NCI-H524 treated with DMSO at 0.1 percent for 48 hours (cell line): ENCODE measurements at regions not wholly inside any gene's neighbourhood (a gene's known extent, or its start where the extent isn't known, plus 50 kb on each side); places are given as distances from the start of the nearest gene placed in this dataset.
"Not testable (repeated sequence)": the region's sequence is repeated elsewhere in the genome, so short reads cannot be mapped to it uniquely, and the experiment has no call there.

Source experiments
- DNase-seq: peaks from one replicate; lab custom pipeline; 2025; lab: John Stamatoyannopoulos, UW

DNA sequence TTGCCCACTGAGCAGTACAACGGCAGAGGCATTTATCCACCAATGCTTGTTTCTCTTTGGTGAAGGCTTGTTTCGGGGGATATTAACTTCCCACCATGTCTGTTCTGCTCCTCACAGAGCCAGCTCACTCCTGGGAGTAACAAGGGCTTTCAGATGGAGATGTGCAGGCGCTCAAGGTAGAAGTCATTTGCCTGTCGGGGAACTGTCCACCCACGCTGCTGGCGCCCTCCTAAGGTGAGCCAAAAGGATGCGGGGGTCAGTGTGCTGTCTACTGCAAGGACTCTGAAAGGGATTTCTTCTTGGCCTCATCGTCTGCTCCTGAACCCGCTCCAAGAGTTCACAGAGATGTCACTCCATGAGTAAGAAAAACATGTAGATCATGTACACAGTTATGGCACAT is 57.0 kb upstream of the CYRIA start:
- no peak for DNase-seq

DNA sequence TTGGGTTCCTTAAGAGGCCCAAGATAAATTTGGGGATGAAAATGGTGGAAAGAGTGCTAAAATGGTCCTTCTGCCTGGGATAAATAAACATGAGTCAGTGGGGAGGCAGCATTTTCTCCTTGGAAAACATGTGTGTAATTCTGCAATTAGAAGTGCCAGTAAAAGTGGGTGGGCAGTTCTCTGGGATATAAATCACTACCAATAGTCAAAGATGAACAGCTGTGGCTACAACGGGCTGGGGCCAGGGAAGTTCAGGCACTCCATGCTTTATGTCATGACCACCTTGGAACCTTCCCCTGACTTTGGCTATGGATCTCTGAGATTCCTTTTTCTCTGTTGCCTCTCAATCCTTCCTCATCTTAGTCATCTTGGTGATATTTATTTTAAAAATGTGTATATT is 56.5 kb upstream of the CYRIA start:
- no peak for DNase-seq

DNA sequence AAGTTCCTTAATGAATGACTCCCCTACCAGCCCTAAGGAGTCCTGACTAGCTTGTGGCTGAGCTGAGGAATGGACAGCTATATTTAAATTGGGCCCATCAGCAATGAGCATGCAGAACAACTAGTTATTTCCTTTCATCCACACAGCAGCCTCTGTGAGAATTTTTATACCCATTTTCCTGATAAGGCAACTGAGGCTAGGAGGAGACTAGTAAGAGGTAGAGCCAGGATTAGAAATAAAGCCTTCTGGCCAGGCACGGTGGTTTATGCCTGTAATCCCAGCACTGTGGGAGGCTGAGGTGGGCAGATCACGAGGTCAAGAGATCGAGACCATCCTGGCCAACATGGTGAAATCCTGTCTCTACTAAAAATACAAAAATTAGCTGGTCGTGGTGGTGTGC is 55.9 kb upstream of the CYRIA start:
- DNase-seq: not testable (repeated sequence)

DNA sequence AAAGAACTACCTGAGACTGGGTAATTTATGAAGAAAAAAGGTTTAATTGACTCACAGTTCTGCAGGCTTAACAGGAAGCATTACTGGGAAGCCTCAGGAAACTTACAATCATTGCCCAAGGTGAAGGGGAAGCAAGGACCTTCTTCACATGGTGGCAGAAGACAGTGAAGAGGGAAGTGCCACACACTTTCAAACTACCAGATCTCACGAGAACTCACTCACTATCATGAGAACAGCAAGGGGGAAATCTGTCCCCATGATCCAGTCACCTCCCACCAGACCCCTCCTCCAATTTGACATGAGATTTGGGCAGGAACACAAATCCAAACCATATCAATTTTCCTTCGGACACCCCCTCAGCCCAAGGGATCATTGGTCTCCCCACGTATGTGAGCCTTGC is 55.1 kb upstream of the CYRIA start:
- DNase-seq: not testable (repeated sequence)

DNA sequence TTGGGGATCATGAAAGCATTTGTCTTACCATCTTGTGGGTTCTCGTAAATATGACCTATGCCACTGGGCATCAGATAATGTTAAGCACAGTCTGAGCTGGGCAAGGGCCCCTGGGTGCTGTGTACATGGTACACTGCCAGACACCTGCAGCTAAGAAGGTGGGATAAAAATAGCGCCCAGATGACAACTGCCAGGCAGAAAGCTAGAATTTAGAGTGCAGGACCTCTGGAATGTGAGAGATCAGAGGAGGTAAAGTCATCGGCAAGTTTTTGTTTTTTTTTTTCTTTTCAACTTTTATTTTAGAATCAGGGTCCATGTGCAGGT is 53.8 kb upstream of the CYRIA start:
- no peak for DNase-seq

- DNase-seq: no peak
Observed at GRCh38 chr2:16718576-16719484, 53.2 kb upstream of the CYRIA start.

GRCh38 chr2:16717477-16717876 is 51.8 kb upstream of the CYRIA start:
- DNase-seq: no peak

- no peak for DNase-seq
Observed at GRCh38 chr2:16716944-16717343, 51.3 kb upstream of the CYRIA start.

GRCh38 chr2:16716024-16716423 is 50.4 kb upstream of the CYRIA start:
- DNase-seq: no peak
